ENCODE measurements at regions not wholly inside any gene's neighbourhood (a gene's known extent, or its start where the extent isn't known, plus 50 kb on each side); places are given as distances from the start of the nearest gene placed in this dataset.

DNA sequence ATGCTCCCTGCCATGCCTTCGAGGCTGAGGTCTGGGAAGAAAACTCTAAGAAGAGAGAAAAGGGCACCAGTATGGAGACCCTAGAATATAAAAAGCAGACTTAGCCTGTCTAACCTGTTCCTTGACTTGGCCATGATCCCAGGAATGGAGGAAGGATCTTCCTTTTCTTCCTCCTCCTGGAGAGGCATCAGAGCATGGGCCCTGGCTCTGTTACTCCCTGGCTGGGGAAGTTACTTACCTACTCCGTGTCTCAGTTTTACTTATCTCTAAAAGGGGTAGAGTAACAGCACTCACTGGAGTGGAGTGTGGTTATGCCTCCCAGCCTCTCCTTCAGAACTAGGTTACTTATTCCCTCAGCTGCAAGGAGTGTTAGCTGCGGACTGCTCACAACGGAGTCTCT, 55.2 kb upstream of the PHF21A start:
- TF ChIP-seq, protein P1, sequence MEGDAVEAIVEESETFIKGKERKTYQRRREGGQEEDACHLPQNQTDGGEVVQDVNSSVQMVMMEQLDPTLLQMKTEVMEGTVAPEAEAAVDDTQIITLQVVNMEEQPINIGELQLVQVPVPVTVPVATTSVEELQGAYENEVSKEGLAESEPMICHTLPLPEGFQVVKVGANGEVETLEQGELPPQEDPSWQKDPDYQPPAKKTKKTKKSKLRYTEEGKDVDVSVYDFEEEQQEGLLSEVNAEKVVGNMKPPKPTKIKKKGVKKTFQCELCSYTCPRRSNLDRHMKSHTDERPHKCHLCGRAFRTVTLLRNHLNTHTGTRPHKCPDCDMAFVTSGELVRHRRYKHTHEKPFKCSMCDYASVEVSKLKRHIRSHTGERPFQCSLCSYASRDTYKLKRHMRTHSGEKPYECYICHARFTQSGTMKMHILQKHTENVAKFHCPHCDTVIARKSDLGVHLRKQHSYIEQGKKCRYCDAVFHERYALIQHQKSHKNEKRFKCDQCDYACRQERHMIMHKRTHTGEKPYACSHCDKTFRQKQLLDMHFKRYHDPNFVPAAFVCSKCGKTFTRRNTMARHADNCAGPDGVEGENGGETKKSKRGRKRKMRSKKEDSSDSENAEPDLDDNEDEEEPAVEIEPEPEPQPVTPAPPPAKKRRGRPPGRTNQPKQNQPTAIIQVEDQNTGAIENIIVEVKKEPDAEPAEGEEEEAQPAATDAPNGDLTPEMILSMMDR (IDR thresholded peaks at IDR 0.05) = no peak
- no peak for TF ChIP-seq POLR2AphosphoS5 (IDR thresholded peaks at IDR 0.05)
